Posterior cingulate gyrus (tissue), 11 donors: ENCODE measurements at regions not wholly inside any gene's neighbourhood (a gene's known extent, or its start where the extent isn't known, plus 50 kb on each side); places are given as distances from the start of the nearest gene placed in this dataset.
"Not testable (repeated sequence)": the region's sequence is repeated elsewhere in the genome, so short reads cannot be mapped to it uniquely, and the experiment has no call there.

Source experiments
- DNase-seq, 10 donors: peaks; one replicate each; pipeline versions ENCODE4 v3.0.0 to v3.0.0-alpha.2; 2020 to 2021; ENCODE audit warnings: mixed read lengths in 3 of 10
- intact Hi-C: fragments of 100-400 bp; cut with DNase I; formaldehyde crosslinking; loops from one replicate; pipeline ENCODE4 v1.15.1; 2023

GRCh38 chr2:115904516-115904915 is 1462.1 kb downstream of the DPP10 start:
- no peak for DNase-seq
- intact Hi-C loops = no loop called here

DNA sequence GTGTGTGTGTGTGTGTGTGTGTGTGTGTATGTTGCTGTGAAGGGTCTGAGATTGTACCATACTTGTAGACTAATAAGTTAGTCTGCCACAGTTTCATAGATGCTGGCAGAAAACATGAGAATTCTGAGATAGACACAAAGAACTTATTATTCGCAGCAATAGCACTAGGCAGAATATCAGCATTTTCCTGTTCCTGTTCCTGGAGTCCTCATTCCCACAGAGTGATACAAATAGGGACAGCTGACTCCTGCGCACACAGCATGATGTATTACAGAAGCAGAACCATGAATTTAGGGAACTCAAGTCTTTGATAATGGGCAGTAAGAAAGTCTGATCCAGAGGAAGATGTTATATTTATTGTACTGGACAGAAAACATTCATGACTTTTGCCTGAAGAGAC is 1466.3 kb downstream of the DPP10 start:
- intact Hi-C loops = no loop called here
- DNase-seq = no peak

DNA sequence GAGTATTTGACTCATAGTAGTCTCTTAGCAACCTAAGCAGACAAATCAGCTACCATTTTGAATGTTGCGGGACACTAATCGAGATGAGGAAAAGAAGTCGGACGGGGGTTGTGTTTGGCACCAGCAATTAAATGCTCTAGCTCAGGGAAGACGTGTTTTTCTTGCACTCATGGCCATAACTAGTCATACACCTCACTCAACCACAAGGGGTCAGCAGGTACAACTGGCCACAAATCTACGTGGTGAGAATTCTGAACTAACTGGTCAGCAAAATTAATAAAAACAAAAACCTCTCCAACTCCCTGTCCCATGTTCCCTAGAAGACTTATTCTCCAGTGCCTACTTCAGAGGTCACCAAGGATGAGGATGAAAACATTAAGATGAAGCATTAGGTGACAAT is 1467.8 kb downstream of the DPP10 start:
- DNase-seq = no peak

GRCh38 chr2:115913921-115914320 is 1471.5 kb downstream of the DPP10 start:
- no peak for DNase-seq
- intact Hi-C loops = no loop called here

More for the DNA sequence above, 1467.8 kb downstream of the DPP10 start:
- intact Hi-C loops = no loop called here

- intact Hi-C loops = no loop called here
- DNase-seq = no peak
Observed at GRCh38 chr2:115921541-115921940, 1479.1 kb downstream of the DPP10 start.

- peak in 1 of 10 donors; percentile 69 for DNase-seq
- intact Hi-C loops = no loop called here
Observed at GRCh38 chr2:115939902-115940301, 1497.5 kb downstream of the DPP10 start.

DNA sequence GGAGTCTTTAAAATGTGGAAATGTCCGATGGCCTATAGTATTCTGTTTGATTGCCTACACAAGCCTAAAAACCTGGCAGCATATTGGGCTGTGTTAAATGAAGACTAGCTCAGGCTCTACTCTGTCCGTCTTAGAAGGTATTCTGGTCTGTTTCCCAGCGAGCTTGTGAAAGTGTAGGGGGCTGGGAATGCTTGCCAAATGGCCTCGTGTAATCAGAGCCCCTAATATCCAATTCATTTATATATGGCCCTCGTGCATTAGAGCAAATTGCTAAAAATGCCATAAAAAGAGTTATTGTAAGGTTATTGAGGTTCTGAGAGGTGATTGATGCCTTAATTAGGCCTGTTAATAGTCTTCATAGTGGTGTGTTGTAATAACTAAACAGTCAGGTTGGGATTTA is 1500.4 kb downstream of the DPP10 start:
- intact Hi-C loops = no loop called here
- no peak for DNase-seq

DNA sequence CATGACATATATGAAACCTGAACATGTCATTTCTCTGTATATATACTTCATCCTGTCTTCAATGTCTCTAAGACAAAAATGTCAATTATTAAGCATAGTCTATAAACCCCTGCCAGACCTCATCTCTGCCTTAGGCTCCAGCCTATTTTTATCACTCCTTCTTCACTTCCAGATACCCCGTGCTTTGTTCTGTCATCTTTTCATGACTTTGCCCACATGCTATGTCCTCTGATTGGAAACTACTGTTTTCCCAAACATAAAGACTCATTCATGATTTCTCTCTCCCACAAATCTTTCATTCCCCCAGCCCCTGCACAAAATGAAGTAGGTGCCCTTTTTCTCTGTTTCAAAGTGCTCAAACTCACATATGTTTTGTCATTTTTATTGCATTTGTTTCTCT is 1503.9 kb downstream of the DPP10 start:
- intact Hi-C loops = no loop called here
- DNase-seq = no peak

DNA sequence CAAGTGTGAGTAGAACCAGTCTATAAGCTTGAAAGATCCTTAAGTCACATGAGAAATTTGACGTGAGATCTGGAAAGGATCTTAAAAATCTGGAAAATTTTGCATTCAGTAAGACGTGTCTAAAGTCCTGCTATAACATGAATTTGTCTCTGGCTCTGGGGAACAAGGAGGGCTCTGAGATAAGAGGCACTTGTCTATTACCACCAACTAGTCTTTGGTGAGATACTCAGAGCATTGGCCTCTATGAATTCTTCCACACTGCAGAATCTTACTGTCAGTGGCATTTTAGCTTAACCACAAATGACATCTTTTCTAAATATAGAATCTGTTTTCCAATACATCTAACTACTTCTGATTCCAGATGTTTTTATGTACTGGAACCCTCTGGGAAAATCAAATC is 1504.5 kb downstream of the DPP10 start:
- intact Hi-C loops = no loop called here
- DNase-seq = no peak

DNA sequence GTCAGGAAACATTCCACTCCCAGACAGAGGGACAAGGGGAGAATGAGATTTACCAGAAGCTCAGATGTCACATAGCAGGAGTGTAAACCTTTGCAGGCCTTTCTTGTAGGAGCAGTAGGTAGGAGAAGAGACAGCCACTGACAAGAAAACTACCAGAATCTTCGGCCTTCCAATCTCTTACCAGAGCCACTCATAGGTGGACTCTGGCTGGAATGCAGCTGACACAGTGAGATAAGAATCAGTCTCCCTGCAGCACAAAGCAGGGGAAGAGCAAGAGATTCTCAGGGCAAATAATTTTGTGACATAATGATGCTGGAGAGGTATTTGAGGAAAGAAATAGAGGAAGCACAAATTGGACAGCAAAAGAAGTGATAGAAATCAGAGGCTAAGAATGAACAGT is 1534.5 kb downstream of the DPP10 start:
- DNase-seq = no peak
- intact Hi-C loops = no loop called here

DNA sequence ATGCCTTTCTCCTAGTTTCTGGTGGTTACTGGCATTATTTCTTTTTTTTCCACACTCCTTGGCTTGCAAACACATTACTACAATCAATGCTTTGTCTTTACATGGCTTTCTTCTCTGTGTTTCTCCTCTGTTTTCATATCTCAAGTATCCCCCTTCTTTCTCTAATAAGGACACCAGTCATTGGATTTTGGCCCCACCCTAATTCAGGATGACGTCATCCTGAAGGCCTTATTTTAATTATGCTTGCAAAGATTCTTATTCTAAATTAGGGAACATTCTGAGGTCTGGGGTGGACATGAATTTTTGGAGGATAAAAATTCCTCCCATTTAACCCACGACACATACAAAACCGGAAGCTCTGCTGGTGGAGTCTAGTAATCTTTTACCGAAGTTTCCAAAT is 1556.6 kb downstream of the DPP10 start:
- intact Hi-C loops = no loop called here

DNA sequence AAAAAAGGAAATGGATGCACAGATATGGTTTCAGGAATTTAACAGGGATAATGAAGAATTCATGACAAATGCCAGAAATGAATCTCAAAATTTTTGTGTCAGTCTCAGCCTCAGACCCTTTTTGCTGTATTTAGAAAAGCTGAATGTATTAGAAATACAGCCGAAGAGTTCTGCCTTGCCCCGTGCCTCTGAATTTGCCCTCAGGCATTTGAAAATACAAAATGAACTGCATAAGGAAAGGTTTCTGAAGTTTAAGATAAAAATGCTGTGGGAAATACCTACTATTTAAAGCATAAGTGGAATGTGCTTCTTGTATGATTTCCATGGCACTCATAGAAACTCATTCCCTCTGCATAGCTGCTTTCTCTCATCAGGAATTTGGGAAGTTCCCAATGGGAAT is 1580.6 kb downstream of the DPP10 start:
- intact Hi-C loops = no loop called here
- DNase-seq = no peak

More for the DNA sequence above, 1556.6 kb downstream of the DPP10 start:
- DNase-seq = no peak

DNA sequence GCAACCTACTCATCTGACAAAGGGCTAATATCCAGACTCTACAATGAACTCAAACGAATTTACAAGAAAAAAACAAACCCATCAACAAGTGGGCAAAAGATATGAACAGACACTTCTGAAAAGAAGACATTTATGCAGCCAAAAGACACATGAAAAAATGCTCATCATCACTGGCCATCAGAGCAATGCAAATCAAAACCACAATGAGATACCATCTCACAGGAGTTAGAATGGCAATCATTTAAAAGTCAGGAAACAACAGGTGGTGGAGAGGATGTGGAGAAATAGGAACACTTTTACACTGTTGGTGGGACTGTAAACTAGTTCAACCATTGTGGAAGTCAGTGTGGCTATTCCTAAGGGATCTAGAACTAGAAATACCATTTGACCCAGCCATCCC is 1596.3 kb downstream of the DPP10 start:
- DNase-seq, intact Hi-C loops: not testable (repeated sequence)

DNA sequence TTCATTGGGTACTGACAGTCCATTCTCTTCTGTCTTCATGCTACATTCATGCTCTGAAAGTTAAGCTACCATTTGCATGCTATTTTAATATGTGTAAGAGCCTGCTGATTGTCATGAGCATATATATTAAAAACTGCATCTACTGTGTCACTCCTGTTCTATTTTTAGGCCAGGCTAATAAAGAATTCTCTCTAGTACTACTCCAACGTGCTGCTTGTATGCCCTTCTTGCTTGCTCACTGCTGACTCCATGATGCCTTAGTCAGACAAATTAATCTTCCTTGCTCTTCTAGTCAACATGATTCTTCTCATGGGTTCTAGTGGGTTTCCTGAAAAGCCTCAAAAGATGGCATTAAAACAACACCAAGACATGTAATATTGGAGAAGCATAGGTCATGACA is 1600.1 kb downstream of the DPP10 start:
- intact Hi-C loops = no loop called here

GRCh38 chr2:116057538-116057937 is 1615.1 kb downstream of the DPP10 start:
- intact Hi-C loops = no loop called here
- no peak for DNase-seq

More for the DNA sequence above, 1600.1 kb downstream of the DPP10 start:
- DNase-seq = no peak

DNA sequence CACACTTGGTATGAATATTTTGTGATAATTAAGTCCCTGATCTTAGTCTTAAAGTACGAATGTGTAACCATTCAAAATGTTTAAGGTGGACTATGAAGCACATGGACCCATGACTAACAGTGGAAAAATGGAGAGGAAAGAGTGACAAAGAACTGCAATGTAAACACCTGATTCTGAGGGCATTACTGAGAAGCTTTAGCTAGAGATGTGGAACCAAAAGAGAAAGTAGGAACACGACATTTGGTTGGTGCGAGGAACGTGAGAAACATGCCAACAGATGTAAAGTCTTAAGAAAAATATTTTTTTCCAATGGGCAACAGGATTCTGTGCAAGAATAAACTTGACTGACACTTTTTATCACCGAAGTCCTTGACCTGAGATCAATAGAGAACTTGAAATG is 1618.6 kb downstream of the DPP10 start:
- intact Hi-C loops = no loop called here
- no peak for DNase-seq

DNA sequence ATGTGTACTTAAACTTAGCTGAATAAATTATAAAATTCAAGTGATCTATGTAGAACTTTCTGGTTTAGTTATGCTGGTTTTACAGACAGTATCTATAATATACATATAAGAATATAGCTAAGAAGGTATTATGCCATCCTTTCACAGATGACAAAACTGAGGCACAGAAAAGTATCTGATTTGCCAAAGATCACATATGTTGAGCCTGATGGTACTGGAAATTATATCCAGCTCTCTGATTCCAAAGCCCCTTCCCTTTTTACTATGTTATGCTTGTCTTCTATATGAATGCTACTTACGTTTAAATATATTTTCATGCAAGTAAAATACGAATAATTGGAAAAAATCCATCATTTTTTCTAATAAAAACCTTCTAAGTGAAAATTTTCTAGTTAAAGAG is 1631.3 kb downstream of the DPP10 start:
- DNase-seq = no peak
- intact Hi-C loops = no loop called here

DNA sequence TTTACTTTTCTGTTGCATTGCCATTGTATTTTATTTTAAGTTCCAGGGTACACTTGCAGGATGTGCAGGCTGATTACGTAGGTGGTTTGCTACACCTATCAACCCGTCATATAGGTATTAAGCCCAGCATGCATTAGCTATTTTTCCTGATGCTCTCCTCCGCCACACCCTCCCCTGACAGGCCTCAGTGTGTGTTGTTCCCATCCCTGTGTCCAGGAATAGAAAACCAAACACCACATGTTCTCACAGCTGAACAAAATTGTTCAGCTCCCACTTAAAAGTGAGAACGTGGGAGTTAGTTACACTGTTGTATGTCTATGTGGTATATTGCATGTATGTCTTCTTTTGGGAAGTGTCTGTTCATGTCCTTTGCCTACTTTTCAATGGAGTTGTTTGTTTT is 1631.7 kb downstream of the DPP10 start:
- peak in 2 of 10 donors; percentile 8 to 63 for DNase-seq
- intact Hi-C loops = no loop called here

DNA sequence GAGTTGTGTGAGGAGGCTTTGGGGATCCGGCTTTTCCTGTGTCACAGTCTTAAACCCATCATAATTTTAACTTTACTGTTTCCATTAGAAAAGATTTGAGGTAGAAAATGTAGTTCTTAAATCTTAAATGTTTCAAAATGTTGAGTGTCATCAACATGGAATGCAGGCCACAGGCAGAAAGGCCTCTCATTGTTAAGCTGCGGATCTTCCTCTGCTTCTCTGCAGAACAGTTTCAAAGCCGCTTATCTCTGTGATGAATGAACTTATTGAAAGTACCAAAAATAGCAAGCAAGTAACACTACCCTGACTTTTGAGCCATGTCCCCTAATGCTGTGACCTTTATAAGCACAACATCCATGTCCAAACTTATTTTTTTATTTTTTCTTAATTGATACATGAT is 1645.8 kb downstream of the DPP10 start:
- intact Hi-C loops = no loop called here
- DNase-seq = no peak

DNA sequence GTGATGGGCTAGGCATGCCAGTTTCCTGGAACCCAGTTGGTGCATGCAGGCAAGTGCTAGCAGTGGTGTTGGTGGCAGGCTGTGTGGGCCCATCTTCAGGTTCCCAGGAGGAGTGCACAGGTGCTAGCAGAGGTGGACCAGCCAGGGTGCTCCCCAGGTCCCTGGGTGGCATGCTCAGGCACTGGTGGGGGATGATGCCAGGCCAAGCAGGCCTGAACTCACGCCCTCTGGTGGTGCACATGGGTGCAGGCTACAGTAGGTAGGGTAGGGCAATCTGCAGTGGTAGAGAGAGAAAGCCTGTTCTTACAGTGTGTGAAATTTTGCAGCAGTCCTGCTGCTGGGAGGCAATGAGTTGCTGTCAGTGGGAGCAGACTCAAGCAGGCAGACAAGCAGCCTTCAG is 1651.8 kb downstream of the DPP10 start:
- intact Hi-C loops = no loop called here
- no peak for DNase-seq

- no peak for DNase-seq
- intact Hi-C loops = no loop called here
Observed at GRCh38 chr2:116095636-116096035, 1653.2 kb downstream of the DPP10 start.

GRCh38 chr2:116098049-116098448 is 1655.6 kb downstream of the DPP10 start:
- intact Hi-C loops = no loop called here
- DNase-seq = no peak

DNA sequence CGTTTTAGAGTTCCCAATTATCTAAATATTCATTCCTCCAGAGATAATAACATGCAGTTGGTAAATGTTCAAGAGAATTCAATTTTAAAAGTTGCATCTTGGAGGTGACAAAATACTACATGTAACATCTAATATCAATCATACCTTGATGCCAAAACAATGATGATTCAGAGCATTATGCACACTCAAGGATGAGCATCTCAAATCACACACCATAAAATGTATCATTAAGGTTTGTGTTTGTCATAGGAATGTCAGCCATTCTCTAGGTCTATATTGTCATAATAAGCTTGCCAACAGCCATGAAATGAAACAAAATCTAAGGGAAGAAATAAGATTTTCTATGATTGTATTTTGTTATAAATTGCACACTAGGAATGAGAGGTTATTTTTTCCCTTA is 1667.0 kb downstream of the DPP10 start:
- no peak for DNase-seq
- intact Hi-C loops = no loop called here

DNA sequence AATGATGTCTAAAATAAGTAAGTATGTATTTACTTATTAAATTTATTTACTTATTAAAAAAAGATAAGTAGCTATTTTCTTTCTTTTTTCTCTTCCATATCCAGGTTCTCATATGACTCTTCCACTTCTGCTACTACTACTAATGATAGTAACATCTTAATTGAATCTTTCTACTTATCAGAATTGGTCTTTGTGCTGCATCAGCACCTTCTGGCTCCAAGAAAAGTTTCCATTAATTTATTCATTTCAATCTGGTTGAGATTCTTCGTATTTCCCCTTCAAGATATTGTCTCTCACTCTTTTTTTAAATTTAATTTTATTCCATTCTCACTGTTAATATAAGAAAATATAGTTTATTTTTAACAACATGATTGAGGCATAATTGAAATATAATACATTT is 1675.4 kb downstream of the DPP10 start:
- no peak for DNase-seq
- intact Hi-C loops = no loop called here
